HEK293 (cell line): ENCODE measurements at regions not wholly inside any gene's neighbourhood (a gene's known extent, or its start where the extent isn't known, plus 50 kb on each side); places are given as distances from the start of the nearest gene placed in this dataset.

ENCODE experiments used
- CTCF ChIA-PET: fragments of 350-600 bp; formaldehyde crosslinking; extraction: SDS; loops from one replicate; lab custom pipeline; 2021; ENCODE audit warnings: antibody characterized with exemption; lab: Yijun Ruan, JAX
- POLR2A ChIA-PET: fragments of 300-600 bp; formaldehyde crosslinking; extraction: SDS; loops from one replicate; lab custom pipeline; 2020; ENCODE audit warnings: antibody characterized with exemption, inconsistent platforms; lab: Yijun Ruan, JAX
- H3K27ac ChIP-seq: fragments of 200-500 bp; sonication (Bioruptor generic); 2 replicates; pipeline ENCODE4 v1.5.1; 2014; ENCODE audit warnings: low read depth, low read length, control low read depth, inconsistent platforms; ENCODE audit errors: extremely low read depth
- H3K36me3 ChIP-seq, 2 experiments: fragments of 200-500 bp in 1 of 2; sonication (Bioruptor generic) in 1 of 2; 1 replicate in 1 of 2; 2 replicates in 1 of 2; pipeline ENCODE4 v1.5.1; 2014 to 2017; ENCODE audit warnings: inconsistent platforms in 2 of 2, low read length in 2 of 2; ENCODE audit not compliant: control insufficient read depth in 2 of 2, insufficient read depth in 1 of 2
- H3K4me1 ChIP-seq: fragments of 200-500 bp; sonication (Bioruptor generic); 2 replicates; pipeline ENCODE4 v1.5.1; 2014; ENCODE audit warnings: mild to moderate bottlenecking, low read length, inconsistent platforms; ENCODE audit not compliant: control insufficient read depth, insufficient read depth
- H3K4me3 ChIP-seq: 2 replicates; pipeline ENCODE4 v1.5.1; 2011; ENCODE audit warnings: low read depth, mild to moderate bottlenecking, control low read depth, low read length, moderate library complexity
- H3K9me3 ChIP-seq: fragments of 200-500 bp; sonication (Bioruptor generic); 2 replicates; pipeline ENCODE4 v1.5.1; 2014; ENCODE audit warnings: low read depth, low read length, inconsistent platforms; ENCODE audit not compliant: control insufficient read depth, insufficient read depth
- AEBP2 ChIP-seq: fragments of 450-650 bp; formaldehyde crosslinking; IDR thresholded peaks from 2 replicates; pipeline ENCODE4 v1.5.1; 2016; ENCODE audit warnings: missing biosample characterization, missing genetic modification characterization, borderline replicate concordance
- ATF2 ChIP-seq: fragments of 450-650 bp; formaldehyde crosslinking; IDR thresholded peaks from 2 replicates; pipeline ENCODE4 v1.5.1; 2016; ENCODE audit warnings: missing biosample characterization, missing genetic modification characterization, low read depth
- PBX3 ChIP-seq: sonication (generic); formaldehyde crosslinking; IDR thresholded peaks from 2 replicates; pipeline ENCODE4 v1.8.1; 2022; ENCODE audit warnings: mild to moderate bottlenecking, moderate library complexity, missing genetic modification reagents
- TCF7L2 ChIP-seq: IDR thresholded peaks from 2 replicates; pipeline ENCODE4 v1.6.1; 2011; ENCODE audit warnings: low read depth, mild to moderate bottlenecking, inconsistent platforms, low read length, moderate library complexity, borderline replicate concordance
- YY2 ChIP-seq: fragments of 450-650 bp; formaldehyde crosslinking; IDR thresholded peaks from 2 replicates; pipeline ENCODE4 v1.5.1; 2016; ENCODE audit warnings: missing biosample characterization, missing genetic modification characterization
- ZBTB1 ChIP-seq: fragments of 450-650 bp; formaldehyde crosslinking; IDR thresholded peaks from 2 replicates; pipeline ENCODE4 v1.5.1; 2016; ENCODE audit warnings: missing biosample characterization, missing genetic modification characterization
- ZBTB7A ChIP-seq: fragments of 450-650 bp; formaldehyde crosslinking; IDR thresholded peaks from 2 replicates; pipeline ENCODE4 v1.5.1; 2016; ENCODE audit warnings: low read depth, missing biosample characterization, missing genetic modification characterization
- ZBTB8A ChIP-seq: fragments of 450-650 bp; formaldehyde crosslinking; IDR thresholded peaks from 2 replicates; pipeline ENCODE4 v1.5.1; 2016; ENCODE audit warnings: missing biosample characterization, missing genetic modification characterization
- ZNF155 ChIP-seq: fragments of 450-650 bp; formaldehyde crosslinking; IDR thresholded peaks from 2 replicates; pipeline ENCODE4 v1.5.1; 2016; ENCODE audit warnings: missing biosample characterization, missing genetic modification characterization
- ZNF175 ChIP-seq: fragments of 450-650 bp; formaldehyde crosslinking; IDR thresholded peaks from 2 replicates; pipeline ENCODE4 v1.5.1; 2016; ENCODE audit warnings: missing biosample characterization, missing genetic modification characterization
- ZNF214 ChIP-seq: fragments of 450-650 bp; formaldehyde crosslinking; IDR thresholded peaks from 2 replicates; pipeline ENCODE4 v1.5.1; 2017; ENCODE audit warnings: missing biosample characterization, mild to moderate bottlenecking, missing genetic modification characterization, borderline replicate concordance
- ZNF311 ChIP-seq: fragments of 450-650 bp; formaldehyde crosslinking; IDR thresholded peaks from 2 replicates; pipeline ENCODE4 v1.5.1; 2017; ENCODE audit warnings: missing biosample characterization, missing genetic modification characterization, borderline replicate concordance
- ZNF350 ChIP-seq: fragments of 450-650 bp; formaldehyde crosslinking; IDR thresholded peaks from 2 replicates; pipeline ENCODE4 v1.5.0; 2017; ENCODE audit warnings: missing biosample characterization, mild to moderate bottlenecking, missing genetic modification characterization
- ZNF37A ChIP-seq: fragments of 450-650 bp; IDR thresholded peaks from 2 replicates; pipeline ENCODE4 v1.5.1; 2018; ENCODE audit warnings: missing biosample characterization, missing genetic modification characterization
- ZNF391 ChIP-seq: fragments of 450-650 bp; formaldehyde crosslinking; IDR thresholded peaks from 2 replicates; pipeline ENCODE4 v1.5.1; 2016; ENCODE audit warnings: low read depth, missing biosample characterization, missing genetic modification characterization, borderline replicate concordance
- ZNF416 ChIP-seq: fragments of 450-650 bp; formaldehyde crosslinking; IDR thresholded peaks from 2 replicates; pipeline ENCODE4 v1.5.1; 2016; ENCODE audit warnings: missing biosample characterization, missing genetic modification characterization
- ZNF560 ChIP-seq: fragments of 450-650 bp; formaldehyde crosslinking; IDR thresholded peaks from 2 replicates; pipeline ENCODE4 v1.5.1; 2017; ENCODE audit warnings: missing biosample characterization, missing genetic modification characterization, borderline replicate concordance
- ZNF623 ChIP-seq: fragments of 450-650 bp; formaldehyde crosslinking; IDR thresholded peaks from 2 replicates; pipeline ENCODE4 v1.5.1; 2016; ENCODE audit warnings: missing biosample characterization, missing genetic modification characterization
- ZNF639 ChIP-seq: fragments of 450-650 bp; formaldehyde crosslinking; IDR thresholded peaks from 2 replicates; pipeline ENCODE4 v1.5.1; 2016; ENCODE audit warnings: missing biosample characterization, missing genetic modification characterization
- ZNF660 ChIP-seq: fragments of 450-650 bp; IDR thresholded peaks from 2 replicates; pipeline ENCODE4 v1.5.1; 2018; ENCODE audit warnings: missing biosample characterization, mild to moderate bottlenecking, missing genetic modification characterization
- ZNF664 ChIP-seq: fragments of 450-650 bp; formaldehyde crosslinking; IDR thresholded peaks from 2 replicates; pipeline ENCODE4 v1.5.1; 2016; ENCODE audit warnings: missing biosample characterization, missing genetic modification characterization
- ZNF768 ChIP-seq: fragments of 450-650 bp; formaldehyde crosslinking; IDR thresholded peaks from 2 replicates; pipeline ENCODE4 v1.5.1; 2018; ENCODE audit warnings: missing biosample characterization, mild to moderate bottlenecking, missing genetic modification characterization
- ZNF791 ChIP-seq: fragments of 450-650 bp; formaldehyde crosslinking; IDR thresholded peaks from 2 replicates; pipeline ENCODE4 v1.5.1; 2016; ENCODE audit warnings: missing biosample characterization, missing genetic modification characterization

- no peak overlapping the region for H3K27ac ChIP-seq
- no peaks in the 10 kb centered on the region for H3K9me3 ChIP-seq
- ChIA-PET CTCF (no interaction called here), POLR2A (no interaction called here)
- no peaks in the 10 kb centered on the region for H3K36me3 ChIP-seq
- no peaks in the 10 kb centered on the region for H3K4me1 ChIP-seq
- TF ChIP-seq TCF7L2, result no peak
- TF ChIP-seq ZNF560, result no peak
- H3K4me3 ChIP-seq, result no peak overlapping the region
Measured at GRCh38 chr1:106907795-106908194, 148.7 kb upstream of the PRMT6 start.

GRCh38 chr1:106908689-106909088 lies 147.8 kb upstream of the PRMT6 start:
- no peaks in the 10 kb centered on the region for H3K9me3 ChIP-seq
- no peaks in the 10 kb centered on the region for H3K4me1 ChIP-seq
- POLR2A ChIA-PET, result no interaction called here
- no peak overlapping the region for H3K27ac ChIP-seq
- CTCF ChIA-PET, result no interaction called here
- no peaks in the 10 kb centered on the region for H3K36me3 ChIP-seq
- TF ChIP-seq ZNF214 (tag by site-specific recombination) (no peak), PBX3 (CRISPR knock-in tag) (no peak), TCF7L2 (no peak), ATF2 (tag by site-specific recombination) (no peak), ZNF623 (tag by site-specific recombination) (no peak)
- H3K4me3 ChIP-seq, result no peak overlapping the region

- TF ChIP-seq ZNF660 (tag by site-specific recombination), result no peak
- TF ChIP-seq ZNF37A (tag by site-specific recombination), result no peak
- TF ChIP-seq ZNF416 (tag by site-specific recombination), result no peak
- TF ChIP-seq PBX3 (CRISPR knock-in tag), result no peak
- no peak for TF ChIP-seq AEBP2 (tag by site-specific recombination)
- TF ChIP-seq ZNF791, result no peak
- TF ChIP-seq ZBTB8A (tag by site-specific recombination), result no peak
- TF ChIP-seq ZNF175 (tag by site-specific recombination), result no peak
- no peak for TF ChIP-seq ZBTB1 (tag by site-specific recombination)
- TF ChIP-seq ZNF623 (tag by site-specific recombination), result no peak
- no peak for TF ChIP-seq YY2 (tag by site-specific recombination)
- no peak for TF ChIP-seq ZNF560
- no peak for TF ChIP-seq ZNF391 (tag by site-specific recombination)
- no peak for TF ChIP-seq ZNF155 (tag by site-specific recombination)
- no peak for TF ChIP-seq ZNF350 (tag by site-specific recombination)
- TF ChIP-seq ZNF311 (tag by site-specific recombination), result no peak
- TF ChIP-seq ZNF664 (tag by site-specific recombination), result no peak
- no peak for TF ChIP-seq ZBTB7A (tag by site-specific recombination)
- TF ChIP-seq ZNF639 (tag by site-specific recombination), result no peak
- no peak for TF ChIP-seq ZNF768
- Histone ChIP-seq H3K9me3 (no peaks in the 10 kb centered on the region), H3K27ac (no peak overlapping the region), H3K4me3 (no peak overlapping the region), H3K4me1 (no peaks in the 10 kb centered on the region), H3K36me3 (no peaks in the 10 kb centered on the region)
- ChIA-PET CTCF (no interaction called here), POLR2A (no interaction called here)
Measured at GRCh38 chr1:106910798-106911197, 145.7 kb upstream of the PRMT6 start.
